ENCODE measurements at regions not wholly inside any gene's neighbourhood (a gene's known extent, or its start where the extent isn't known, plus 50 kb on each side); places are given as distances from the start of the nearest gene placed in this dataset.

DNA sequence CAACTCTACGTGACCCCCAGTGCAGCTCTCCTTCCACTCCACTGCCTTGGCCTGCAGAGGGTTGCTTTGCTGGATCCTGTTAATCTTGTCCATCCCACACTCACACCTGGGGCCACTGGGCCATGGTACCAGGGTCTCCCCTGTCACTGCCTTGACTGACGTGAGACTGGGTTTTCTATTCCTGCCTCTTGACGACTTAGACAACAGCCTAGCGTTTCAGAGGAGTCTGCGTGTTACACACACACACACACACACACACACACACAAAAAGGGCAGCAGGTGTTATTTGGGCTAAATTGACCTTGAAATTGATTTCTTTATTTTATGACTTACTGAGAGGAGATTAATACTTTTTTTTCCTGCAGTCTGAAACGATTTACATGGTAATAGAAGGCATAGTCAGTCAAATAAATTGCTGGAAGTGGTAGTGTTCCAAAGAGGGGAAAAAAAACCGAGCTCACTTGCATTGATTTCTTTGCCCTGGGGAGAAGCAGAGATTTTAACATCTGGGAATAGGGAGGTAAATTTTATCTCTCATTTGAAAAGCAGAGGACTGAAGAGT lies 492.3 kb upstream of the EEF2KMT start:
- H3K9ac ChIP-seq (ENCODE audit: low read length in 3 of 3) = no peak overlapping the region
- intact Hi-C loops (cut with DNase I) = no loop called here
- DNase-seq = peak in 1 of 5 donors; percentile 10
- FAIRE-seq = no peak
- no peak overlapping the region for H3K27ac ChIP-seq (ENCODE audit: low read depth in 2 of 2, low read length in 2 of 2)
- no peaks in the 10 kb centered on the region for H3K4me1 ChIP-seq (ENCODE audit: control insufficient read depth in 2 of 3, insufficient read depth in 2 of 3, low read depth in 1 of 3, low read length in 3 of 3)
- no peaks in the 10 kb centered on the region for H3K27me3 ChIP-seq (ENCODE audit: control insufficient read depth, insufficient read depth, low read length)
- H3K36me3 ChIP-seq (ENCODE audit: control insufficient read depth in 2 of 3, insufficient read depth in 3 of 3, low read length in 3 of 3) = no peaks in the 10 kb centered on the region
- H3K4me3 ChIP-seq (ENCODE audit: low read length in 3 of 3) = no peak overlapping the region
- TF ChIP-seq, protein P1, sequence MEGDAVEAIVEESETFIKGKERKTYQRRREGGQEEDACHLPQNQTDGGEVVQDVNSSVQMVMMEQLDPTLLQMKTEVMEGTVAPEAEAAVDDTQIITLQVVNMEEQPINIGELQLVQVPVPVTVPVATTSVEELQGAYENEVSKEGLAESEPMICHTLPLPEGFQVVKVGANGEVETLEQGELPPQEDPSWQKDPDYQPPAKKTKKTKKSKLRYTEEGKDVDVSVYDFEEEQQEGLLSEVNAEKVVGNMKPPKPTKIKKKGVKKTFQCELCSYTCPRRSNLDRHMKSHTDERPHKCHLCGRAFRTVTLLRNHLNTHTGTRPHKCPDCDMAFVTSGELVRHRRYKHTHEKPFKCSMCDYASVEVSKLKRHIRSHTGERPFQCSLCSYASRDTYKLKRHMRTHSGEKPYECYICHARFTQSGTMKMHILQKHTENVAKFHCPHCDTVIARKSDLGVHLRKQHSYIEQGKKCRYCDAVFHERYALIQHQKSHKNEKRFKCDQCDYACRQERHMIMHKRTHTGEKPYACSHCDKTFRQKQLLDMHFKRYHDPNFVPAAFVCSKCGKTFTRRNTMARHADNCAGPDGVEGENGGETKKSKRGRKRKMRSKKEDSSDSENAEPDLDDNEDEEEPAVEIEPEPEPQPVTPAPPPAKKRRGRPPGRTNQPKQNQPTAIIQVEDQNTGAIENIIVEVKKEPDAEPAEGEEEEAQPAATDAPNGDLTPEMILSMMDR (IDR thresholded peaks at IDR 0.05; ENCODE audit: borderline replicate concordance, extremely low read depth, insufficient read depth) = no peak
- H3K9me3 ChIP-seq (ENCODE audit: control insufficient read depth in 2 of 3, insufficient read depth in 1 of 3, low read length in 3 of 3) = no peaks in the 10 kb centered on the region

DNA sequence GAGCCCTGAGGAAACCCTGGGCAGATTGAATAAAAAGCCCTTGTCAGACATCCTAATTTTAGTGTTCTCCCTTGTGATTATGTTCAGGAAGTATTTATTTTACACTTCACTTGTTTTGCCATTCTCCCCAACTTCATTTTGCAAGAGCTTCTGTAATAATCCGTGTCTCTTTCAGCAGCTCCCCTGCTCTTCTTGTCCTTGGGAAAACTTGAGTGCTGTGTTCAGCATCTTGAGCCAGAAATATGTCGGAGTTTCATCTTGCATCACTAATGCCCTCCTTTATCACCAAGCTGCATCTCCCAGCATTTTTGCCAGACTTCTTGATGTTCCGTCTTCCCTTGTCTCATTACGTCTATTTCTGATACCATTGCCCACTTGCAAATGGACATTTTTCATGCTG lies 486.5 kb upstream of the EEF2KMT start:
- Histone ChIP-seq H3K9me3 (ENCODE audit: control insufficient read depth in 2 of 3, insufficient read depth in 1 of 3, low read length in 3 of 3) (no peaks in the 10 kb centered on the region), H3K4me1 (ENCODE audit: control insufficient read depth in 2 of 3, insufficient read depth in 2 of 3, low read depth in 1 of 3, low read length in 3 of 3) (no peaks in the 10 kb centered on the region), H3K9ac (ENCODE audit: low read length in 3 of 3) (no peak overlapping the region), H3K27ac (ENCODE audit: low read depth in 2 of 2, low read length in 2 of 2) (no peak overlapping the region), H3K4me3 (ENCODE audit: low read length in 3 of 3) (no peak overlapping the region), H3K27me3 (ENCODE audit: control insufficient read depth, insufficient read depth, low read length) (no peaks in the 10 kb centered on the region), H3K36me3 (ENCODE audit: control insufficient read depth in 2 of 3, insufficient read depth in 3 of 3, low read length in 3 of 3) (no peaks in the 10 kb centered on the region)
- TF ChIP-seq, protein P1 (IDR thresholded peaks at IDR 0.05; ENCODE audit: borderline replicate concordance, extremely low read depth, insufficient read depth) = no peak
- DNase-seq (no peak), FAIRE-seq (no peak)
- intact Hi-C loops (cut with DNase I) = no loop called here

GRCh38 chr16:5582529-5582928 lies 484.9 kb upstream of the EEF2KMT start:
- FAIRE-seq = no peak
- no peaks in the 10 kb centered on the region for H3K27me3 ChIP-seq (ENCODE audit: control insufficient read depth, insufficient read depth, low read length)
- no peak overlapping the region for H3K27ac ChIP-seq (ENCODE audit: low read depth in 2 of 2, low read length in 2 of 2)
- intact Hi-C loops (cut with DNase I) = no loop called here
- H3K9ac ChIP-seq (ENCODE audit: low read length in 3 of 3) = no peak overlapping the region
- TF ChIP-seq, protein P1 (IDR thresholded peaks at IDR 0.05; ENCODE audit: borderline replicate concordance, extremely low read depth, insufficient read depth) = no peak
- no peak for DNase-seq
- H3K36me3 ChIP-seq (ENCODE audit: control insufficient read depth in 2 of 3, insufficient read depth in 3 of 3, low read length in 3 of 3) = no peaks in the 10 kb centered on the region
- H3K4me1 ChIP-seq (ENCODE audit: control insufficient read depth in 2 of 3, insufficient read depth in 2 of 3, low read depth in 1 of 3, low read length in 3 of 3) = no peaks in the 10 kb centered on the region
- no peaks in the 10 kb centered on the region for H3K9me3 ChIP-seq (ENCODE audit: control insufficient read depth in 2 of 3, insufficient read depth in 1 of 3, low read length in 3 of 3)
- no peak overlapping the region for H3K4me3 ChIP-seq (ENCODE audit: low read length in 3 of 3)

GRCh38 chr16:5581908-5582307 lies 484.3 kb upstream of the EEF2KMT start:
- TF ChIP-seq, protein P1 (IDR thresholded peaks at IDR 0.05; ENCODE audit: borderline replicate concordance, extremely low read depth, insufficient read depth) = no peak
- intact Hi-C loops (cut with DNase I) = no loop called here
- Histone ChIP-seq H3K36me3 (ENCODE audit: control insufficient read depth in 2 of 3, insufficient read depth in 3 of 3, low read length in 3 of 3) (no peaks in the 10 kb centered on the region), H3K4me3 (ENCODE audit: low read length in 3 of 3) (no peak overlapping the region), H3K27ac (ENCODE audit: low read depth in 2 of 2, low read length in 2 of 2) (no peak overlapping the region), H3K27me3 (ENCODE audit: control insufficient read depth, insufficient read depth, low read length) (no peaks in the 10 kb centered on the region), H3K9me3 (ENCODE audit: control insufficient read depth in 2 of 3, insufficient read depth in 1 of 3, low read length in 3 of 3) (no peaks in the 10 kb centered on the region), H3K9ac (ENCODE audit: low read length in 3 of 3) (no peak overlapping the region), H3K4me1 (ENCODE audit: control insufficient read depth in 2 of 3, insufficient read depth in 2 of 3, low read depth in 1 of 3, low read length in 3 of 3) (no peaks in the 10 kb centered on the region)
- no peak for DNase-seq
- no peak for FAIRE-seq
